IMR-90 (cell line): ENCODE measurements at regions not wholly inside any gene's neighbourhood (a gene's known extent, or its start where the extent isn't known, plus 50 kb on each side); places are given as distances from the start of the nearest gene placed in this dataset.

ENCODE experiments used
- ATAC-seq: fragments of 200-7000 bp; cut with Tn5 transposase; 2 replicates; pipeline ENCODE4 v1.9.1; 2020; ENCODE audit warnings: low read depth, mild to moderate bottlenecking, moderate library complexity
- BruUV-seq: library from RNA; stranded (reverse); fragments of 400-500 nt; replicated peaks from 2 replicates; lab custom pipeline; 2021; lab: Mats Ljungman, UMichigan
- CTCF ChIA-PET: fragments of 300-600 bp; formaldehyde crosslinking; extraction: SDS; loops from one replicate; lab custom pipeline; 2021; ENCODE audit warnings: antibody characterized with exemption; lab: Yijun Ruan, JAX
- POLR2A ChIA-PET: fragments of 300-600 bp; sonication (Branson Sonifier 250); formaldehyde crosslinking; loops from one replicate; lab custom pipeline; 2022; ENCODE audit warnings: antibody characterized with exemption; ENCODE audit not compliant: unreplicated experiment; lab: Charles Lee
- DNase-seq: peaks from one replicate; pipeline ENCODE4 v3.0.0; 2013
- H2AFZ ChIP-seq: replicated peaks from 2 replicates; pipeline ENCODE3; 2013; ENCODE audit warnings: low read length, mild to moderate bottlenecking; ENCODE audit not compliant: poor library complexity
- H2AK5ac ChIP-seq: 2 replicates; pipeline ENCODE4 v1.6.1; 2013; ENCODE audit warnings: low read depth, low read length, inconsistent platforms
- H2AK9ac ChIP-seq: replicated peaks from 2 replicates; pipeline ENCODE3; 2013; ENCODE audit warnings: mild to moderate bottlenecking, low read depth, low read length, moderate library complexity; ENCODE audit not compliant: poor library complexity
- H2BK120ac ChIP-seq: 2 replicates; pipeline ENCODE4 v1.6.1; 2013; ENCODE audit warnings: low read depth, low read length, inconsistent platforms
- H2BK15ac ChIP-seq: 3 replicates; pipeline ENCODE4 v1.6.1; 2013; ENCODE audit warnings: low read depth, low read length, inconsistent platforms
- H2BK20ac ChIP-seq: 2 replicates; pipeline ENCODE4 v1.6.1; 2013; ENCODE audit warnings: low read depth, mild to moderate bottlenecking, inconsistent platforms, low read length, moderate library complexity
- H2BK5ac ChIP-seq: 2 replicates; pipeline ENCODE4 v1.6.1; 2013; ENCODE audit warnings: mild to moderate bottlenecking, low read depth, low read length, inconsistent platforms; ENCODE audit not compliant: poor library complexity, severe bottlenecking
- H3K14ac ChIP-seq: replicated peaks from 2 replicates; pipeline ENCODE4 v1.6.1; 2013; ENCODE audit warnings: low read depth, low read length, inconsistent platforms
- H3K18ac ChIP-seq: 2 replicates; pipeline ENCODE4 v1.6.1; 2013; ENCODE audit warnings: low read depth, low read length, control low read depth
- H3K23ac ChIP-seq: 2 replicates; pipeline ENCODE4 v1.6.1; 2013; ENCODE audit warnings: low read depth, low read length, inconsistent platforms
- H3K27ac ChIP-seq: 2 replicates; pipeline ENCODE4 v1.5.1; 2013; ENCODE audit warnings: mild to moderate bottlenecking, control low read depth, low read length; ENCODE audit not compliant: insufficient read depth
- H3K27me3 ChIP-seq: 2 replicates; pipeline ENCODE4 v1.6.1; 2013; ENCODE audit warnings: low read length; ENCODE audit not compliant: control insufficient read depth, insufficient read depth
- H3K36me3 ChIP-seq: 2 replicates; pipeline ENCODE4 v1.6.1; 2013; ENCODE audit warnings: low read length, mixed read lengths; ENCODE audit not compliant: control insufficient read depth, insufficient read depth
- H3K4ac ChIP-seq: 2 replicates; pipeline ENCODE4 v1.6.1; 2013; ENCODE audit warnings: low read depth, low read length, inconsistent platforms
- H3K4me1 ChIP-seq: 2 replicates; pipeline ENCODE4 v1.6.1; 2013; ENCODE audit warnings: low read length, mixed read lengths; ENCODE audit not compliant: control insufficient read depth, insufficient read depth
- H3K4me2 ChIP-seq: 2 replicates; pipeline ENCODE4 v1.6.1; 2013; ENCODE audit warnings: low read depth, mild to moderate bottlenecking, control low read depth, low read length, moderate library complexity
- H3K4me3 ChIP-seq: 2 replicates; pipeline ENCODE4 v1.5.1; 2013; ENCODE audit warnings: low read depth, mild to moderate bottlenecking, control low read depth, low read length, moderate library complexity; ENCODE audit not compliant: insufficient read depth
- H3K56ac ChIP-seq: 2 replicates; pipeline ENCODE4 v1.6.1; 2013; ENCODE audit warnings: low read length, inconsistent platforms; ENCODE audit not compliant: insufficient read depth; ENCODE audit errors: extremely low read depth
- H3K79me1 ChIP-seq, 2 experiments: 2 replicates each; pipeline ENCODE4 v1.6.1; 2013; ENCODE audit warnings: low read length in 2 of 2, inconsistent platforms in 1 of 2, low read depth in 1 of 2
- H3K9ac ChIP-seq: 2 replicates; pipeline ENCODE4 v1.6.1; 2013; ENCODE audit warnings: low read depth, low read length, control low read depth
- H3K9me1 ChIP-seq: 2 replicates; pipeline ENCODE4 v1.6.1; 2013; ENCODE audit warnings: low read length, inconsistent platforms; ENCODE audit not compliant: insufficient read depth
- H3K9me3 ChIP-seq: 2 replicates; pipeline ENCODE4 v1.6.1; 2013; ENCODE audit warnings: low read length; ENCODE audit not compliant: control insufficient read depth, insufficient read depth
- H4K20me1 ChIP-seq: 2 replicates; pipeline ENCODE4 v1.6.1; 2013; ENCODE audit warnings: low read length, inconsistent platforms; ENCODE audit not compliant: insufficient read depth
- H4K5ac ChIP-seq: 2 replicates; pipeline ENCODE4 v1.6.1; 2013; ENCODE audit warnings: mild to moderate bottlenecking, low read depth, low read length, control low read depth
- H4K8ac ChIP-seq, 2 experiments: 2 replicates each; pipeline ENCODE4 v1.6.1; 2013; ENCODE audit warnings: low read depth in 2 of 2, low read length in 2 of 2, control low read depth in 1 of 2, inconsistent platforms in 1 of 2
- H4K91ac ChIP-seq: 2 replicates; pipeline ENCODE4 v1.6.1; 2013; ENCODE audit warnings: low read depth, low read length, inconsistent platforms; ENCODE audit not compliant: insufficient read depth
- CEBPB ChIP-seq: IDR thresholded peaks from 2 replicates; pipeline ENCODE4 v1.6.1; 2012; ENCODE audit warnings: low read depth, low read length, improper control_type of control experiment
- CHD1 ChIP-seq: IDR thresholded peaks from 2 replicates; pipeline ENCODE4 v1.6.1; 2012; ENCODE audit warnings: low read depth, low read length, improper control_type of control experiment
- ELK1 ChIP-seq: fragments of 150-350 bp; IDR thresholded peaks from 2 replicates; pipeline ENCODE4 v1.6.1; 2016; ENCODE audit warnings: low read depth, mild to moderate bottlenecking, low read length, moderate library complexity, borderline replicate concordance
- FOS ChIP-seq: fragments of 150-350 bp; IDR thresholded peaks from 2 replicates; pipeline ENCODE4 v1.6.1; 2016; ENCODE audit warnings: low read depth, low read length
- MAFK ChIP-seq: IDR thresholded peaks from 2 replicates; pipeline ENCODE4 v1.6.1; 2012; ENCODE audit warnings: low read depth, low read length, improper control_type of control experiment
- MAZ ChIP-seq: IDR thresholded peaks from 2 replicates; pipeline ENCODE4 v1.6.1; 2012; ENCODE audit warnings: low read depth, mild to moderate bottlenecking, low read length, improper control_type of control experiment, moderate library complexity, borderline replicate concordance
- MXI1 ChIP-seq: IDR thresholded peaks from 2 replicates; pipeline ENCODE4 v1.6.1; 2012; ENCODE audit warnings: low read depth, mild to moderate bottlenecking, low read length, moderate library complexity, borderline replicate concordance
- NFE2L2 ChIP-seq: fragments of 150-350 bp; IDR thresholded peaks from 2 replicates; pipeline ENCODE4 v1.6.1; 2016; ENCODE audit warnings: low read depth, mild to moderate bottlenecking, low read length
- POLR2A ChIP-seq: IDR thresholded peaks from 2 replicates; pipeline ENCODE4 v1.6.1; 2012; ENCODE audit warnings: mild to moderate bottlenecking, low read depth, low read length
- RAD21 ChIP-seq: IDR thresholded peaks from 2 replicates; pipeline ENCODE4 v1.6.1; 2012; ENCODE audit warnings: low read length, improper control_type of control experiment
- RCOR1 ChIP-seq: IDR thresholded peaks from 2 replicates; pipeline ENCODE4 v1.6.1; 2012; ENCODE audit warnings: mild to moderate bottlenecking, low read length, improper control_type of control experiment; ENCODE audit not compliant: insufficient replicate concordance
- RFX5 ChIP-seq: IDR thresholded peaks from 2 replicates; pipeline ENCODE4 v1.8.0; 2012; ENCODE audit warnings: low read depth, mild to moderate bottlenecking, low read length, moderate library complexity
- SMC3 ChIP-seq: fragments of 150-350 bp; IDR thresholded peaks from 2 replicates; pipeline ENCODE4 v1.6.1; 2016; ENCODE audit warnings: low read depth, mild to moderate bottlenecking, antibody characterized with exemption, low read length, moderate library complexity
- WGBS, 2 experiments: methylation state at CpG; one replicate each; pipeline versions ENCODE4 v1.1.5 to v1.1.7; 2013; ENCODE audit warnings: missing lambda C conversion rate in 2 of 2; ENCODE audit not compliant: insufficient read length in 1 of 2; ENCODE audit errors: extremely low coverage in 2 of 2; 5-methylcytosine and 5-hydroxymethylcytosine counted together
- dilution Hi-C: fragments of 300-500 bp; cut with HindIII; formaldehyde crosslinking; loops from one replicate; pipeline ENCODE4 v1.14.3; 2018; ENCODE audit warnings: low sequenced_read_pairs; ENCODE audit not compliant: unreplicated experiment
- in situ Hi-C: fragments of 300-500 bp; cut with MboI; formaldehyde crosslinking; loops from 3 replicates; pipeline ENCODE4 v1.14.3; 2019; ENCODE audit warnings: low sequenced_read_pairs, inconsistent platforms, mixed read lengths
- intact Hi-C: fragments of 100-400 bp; cut with micrococcal nuclease; formaldehyde crosslinking; loops from 2 replicates; pipeline ENCODE4 v1.10.0; 2022

DNA sequence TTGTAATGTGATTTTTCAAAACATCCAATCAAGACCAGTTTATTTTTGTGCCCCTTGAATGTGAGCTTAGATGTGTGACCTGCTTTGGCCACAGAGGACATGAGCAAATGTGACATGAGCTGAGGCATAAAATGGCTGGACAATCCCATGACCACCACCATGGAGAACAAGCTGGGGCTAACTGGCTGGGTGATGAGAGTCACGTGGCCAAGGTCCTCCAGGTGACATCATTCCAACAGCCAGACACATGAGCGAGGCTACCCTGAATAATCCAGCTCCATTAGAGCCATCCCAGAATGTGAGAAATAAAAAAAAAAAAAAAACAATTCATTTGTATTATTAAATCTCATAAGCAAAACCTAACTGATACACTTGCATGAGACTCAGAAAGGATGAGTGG is 90.4 kb upstream of the LDB2 start:
- Histone ChIP-seq H3K14ac (0 out of 2 replicates have a peak overlapping the region, but pooled peaks have one; percentile 15), H3K56ac (no peak overlapping the region), H3K9me3 (no peaks in the 10 kb centered on the region), H3K9ac (no peak overlapping the region), H2BK15ac (no peak overlapping the region), H2AFZ (no peak overlapping the region), H3K27ac (no peak overlapping the region), H3K27me3 (no peaks in the 10 kb centered on the region), H2BK5ac (no peak overlapping the region), H3K4ac (no peak overlapping the region), H3K18ac (no peak overlapping the region), H3K4me2 (no peak overlapping the region), H4K5ac (no peak overlapping the region), H2AK5ac (no peak overlapping the region), H4K8ac (no peak overlapping the region), H4K20me1 (no peaks in the 10 kb centered on the region), H3K36me3 (no peaks in the 10 kb centered on the region), H2AK9ac (no peak overlapping the region), H3K23ac (no peak overlapping the region), H2BK20ac (no peak overlapping the region), H4K91ac (no peak overlapping the region), H2BK120ac (no peak overlapping the region), H3K4me1 (no peaks in the 10 kb centered on the region), H3K79me1 (no peaks in the 10 kb centered on the region), H3K4me3 (no peak overlapping the region), H3K9me1 (no peaks in the 10 kb centered on the region)
- ChIA-PET CTCF (no interaction called here), POLR2A (no interaction called here)
- no TSS peak for BruUV-seq
- no peak for DNase-seq
- intact Hi-C loops (no loop called here), in situ Hi-C loops (no loop called here), dilution Hi-C loops (no loop called here)
- no CpG with 5 or more reads among the region's 2 CpGs for WGBS, 2 experiments
- TF ChIP-seq MAZ (no peak), FOS (no peak), MXI1 (no peak), POLR2A (no peak), RCOR1 (no peak), CEBPB (no peak), RFX5 (no peak), ELK1 (no peak), NFE2L2 (no peak), MAFK (no peak), RAD21 (no peak), SMC3 (no peak), CHD1 (no peak)
- no peak for ATAC-seq
